ENCODE measurements at regions not wholly inside any gene's neighbourhood (a gene's known extent, or its start where the extent isn't known, plus 50 kb on each side); places are given as distances from the start of the nearest gene placed in this dataset.

DNA sequence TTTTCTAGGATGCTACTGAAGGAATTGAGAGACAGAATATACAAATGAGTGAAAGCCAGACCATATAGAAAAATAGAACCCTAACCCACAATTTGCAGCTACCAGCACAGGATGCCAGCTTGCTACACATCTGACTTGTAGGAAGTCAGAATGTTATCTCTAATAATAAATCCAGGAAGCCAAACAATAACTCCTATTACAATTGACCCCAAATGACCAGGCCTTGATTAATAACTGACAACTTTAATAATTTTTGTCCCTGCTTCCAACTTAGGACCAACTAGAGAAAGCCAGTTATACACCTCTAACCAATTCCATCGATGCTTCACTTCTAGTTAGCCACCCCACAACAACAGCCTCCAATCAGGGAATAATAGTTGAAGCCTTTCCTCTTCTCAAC lies 193.4 kb downstream of the CASP12 start:
- peaks cover 0 to 6% (median 1%) of the 10 kb centered on the region in 4 donors for H3K4me1 ChIP-seq
- 68 to 69% methylated on average over 1 of the region's 1 CpG for WGBS, 2 donors
- H3K27me3 ChIP-seq, result no peaks in the 10 kb centered on the region
- TF ChIP-seq POLR2A (IDR thresholded peaks at IDR 0.05) (no peak), EP300 (IDR thresholded peaks at IDR 0.05) (no peak)
- DNase-seq, result no peak
- H3K9me3 ChIP-seq, result no peaks in the 10 kb centered on the region
- peak overlapping the region in 1 of 4 donors; percentile 12 for H3K27ac ChIP-seq
- H3K4me3 ChIP-seq, result no peak overlapping the region
- H3K36me3 ChIP-seq, result no peaks in the 10 kb centered on the region
- intact Hi-C loops (cut with DNase I), result no loop called here

GRCh38 chr11:104704146-104704830 lies 194.0 kb downstream of the CASP12 start:
- intact Hi-C loops (cut with DNase I), result no loop called here
- no peak for DNase-seq

GRCh38 chr11:104700609-104701008 lies 197.7 kb downstream of the CASP12 start:
- Histone ChIP-seq H3K27me3 (no peaks in the 10 kb centered on the region), H3K9me3 (no peaks in the 10 kb centered on the region), H3K4me3 (no peak overlapping the region), H3K4me1 (peaks cover 0 to 6% (median 1%) of the 10 kb centered on the region in 4 donors), H3K27ac (no peak overlapping the region), H3K36me3 (no peaks in the 10 kb centered on the region)
- TF ChIP-seq POLR2A (IDR thresholded peaks at IDR 0.05) (no peak), CTCF (IDR thresholded peaks at IDR 0.05) (no peak), POLR2AphosphoS5 (IDR thresholded peaks at IDR 0.05) (no peak), EP300 (IDR thresholded peaks at IDR 0.05) (no peak)
- intact Hi-C loops (cut with DNase I), result no loop called here
- no peak for DNase-seq

More at GRCh38 chr11:104704146-104704830, 194.0 kb downstream of the CASP12 start:
- no peak overlapping the region for H3K27ac ChIP-seq
- TF ChIP-seq POLR2AphosphoS5 (IDR thresholded peaks at IDR 0.05) (no peak), CTCF (IDR thresholded peaks at IDR 0.05) (no peak), EP300 (IDR thresholded peaks at IDR 0.05) (no peak), POLR2A (IDR thresholded peaks at IDR 0.05) (no peak)
- no peaks in the 10 kb centered on the region for H3K36me3 ChIP-seq
- H3K4me3 ChIP-seq, result no peak overlapping the region
- no peaks in the 10 kb centered on the region for H3K27me3 ChIP-seq
- WGBS, 2 donors, result 93 to 95% methylated on average over 2 of the region's 2 CpGs
- H3K9me3 ChIP-seq, result no peaks in the 10 kb centered on the region
- H3K4me1 ChIP-seq, result peaks cover 0 to 6% (median 1%) of the 10 kb centered on the region in 4 donors

GRCh38 chr11:104699981-104700380 lies 198.3 kb downstream of the CASP12 start:
- no peak for DNase-seq
- no peak overlapping the region for H3K27ac ChIP-seq
- intact Hi-C loops (cut with DNase I), result no loop called here
- no peaks in the 10 kb centered on the region for H3K27me3 ChIP-seq
- H3K4me3 ChIP-seq, result no peak overlapping the region
- no peaks in the 10 kb centered on the region for H3K9me3 ChIP-seq
- H3K4me1 ChIP-seq, result peaks cover 0 to 2% (median under 1%) of the 10 kb centered on the region in 4 donors
- TF ChIP-seq EP300 (IDR thresholded peaks at IDR 0.05) (no peak), CTCF (IDR thresholded peaks at IDR 0.05) (no peak), POLR2AphosphoS5 (IDR thresholded peaks at IDR 0.05) (no peak), POLR2A (IDR thresholded peaks at IDR 0.05) (no peak)
- H3K36me3 ChIP-seq, result no peaks in the 10 kb centered on the region

DNA sequence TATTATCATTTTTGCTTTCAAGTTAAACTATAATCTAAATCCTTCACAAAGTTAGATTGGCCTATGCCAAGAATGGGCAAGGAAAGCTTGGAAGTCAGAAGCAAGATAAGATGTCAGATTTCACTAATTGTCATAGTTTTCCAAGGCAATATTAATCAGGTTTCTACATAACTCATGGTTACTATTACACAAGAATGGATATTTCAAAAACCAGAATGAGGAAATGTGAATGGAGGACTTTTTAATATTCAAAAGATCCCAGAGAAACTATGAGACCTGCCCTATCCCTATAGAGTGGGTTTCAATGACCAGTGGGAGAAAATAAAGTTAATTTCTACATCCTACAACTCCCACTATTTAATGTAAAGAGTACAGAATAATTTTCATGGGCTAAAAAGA lies 203.2 kb downstream of the CASP12 start:
- Histone ChIP-seq H3K36me3 (no peaks in the 10 kb centered on the region), H3K9me3 (no peaks in the 10 kb centered on the region), H3K4me1 (no peaks in the 10 kb centered on the region), H3K27ac (no peak overlapping the region), H3K27me3 (no peaks in the 10 kb centered on the region), H3K4me3 (no peak overlapping the region)
- intact Hi-C loops (cut with DNase I), result no loop called here
- TF ChIP-seq CTCF (IDR thresholded peaks at IDR 0.05) (no peak), EP300 (IDR thresholded peaks at IDR 0.05) (no peak), POLR2AphosphoS5 (IDR thresholded peaks at IDR 0.05) (no peak), POLR2A (IDR thresholded peaks at IDR 0.05) (no peak)
- DNase-seq, result no peak
